ENCODE measurements at regions not wholly inside any gene's neighbourhood (a gene's known extent, or its start where the extent isn't known, plus 50 kb on each side); places are given as distances from the start of the nearest gene placed in this dataset.

- no peak overlapping the region for H2AFZ ChIP-seq
- H3K79me2 ChIP-seq, result no peaks in the 10 kb centered on the region
- peak overlapping the region; percentile 47 for H3K27ac ChIP-seq
- no peak overlapping the region for H3K4me2 ChIP-seq (ENCODE audit: low read length)
- no peak for TF ChIP-seq CTCF (IDR thresholded peaks at IDR 0.05)
- H3K9me3 ChIP-seq (ENCODE audit: control insufficient read depth, low read length), result no peaks in the 10 kb centered on the region
- no peak overlapping the region for H3K4me3 ChIP-seq (ENCODE audit: low read depth, low read length)
- no peaks in the 10 kb centered on the region for H3K36me3 ChIP-seq (ENCODE audit: control insufficient read depth, insufficient read depth, low read length)
- H3K9ac ChIP-seq, result no peak overlapping the region
- H3K27me3 ChIP-seq (ENCODE audit: control insufficient read depth, insufficient read depth, low read length), result no peaks in the 10 kb centered on the region
- peaks cover 3% of the 10 kb centered on the region for H3K4me1 ChIP-seq
Observed at GRCh38 chr1:201714542-201715329, 114.2 kb upstream of the IPO9 start.

GRCh38 chr1:201715351-201715750, 113.6 kb upstream of the IPO9 start:
- peaks cover 3% of the 10 kb centered on the region for H3K4me1 ChIP-seq
- H3K27ac ChIP-seq, result peak overlapping the region; percentile 47
- H3K9ac ChIP-seq, result no peak overlapping the region
- H3K9me3 ChIP-seq (ENCODE audit: control insufficient read depth, low read length), result no peaks in the 10 kb centered on the region
- no peak overlapping the region for H2AFZ ChIP-seq
- no peak for TF ChIP-seq CTCF (IDR thresholded peaks at IDR 0.05)
- H3K4me3 ChIP-seq (ENCODE audit: low read depth, low read length), result no peak overlapping the region
- H3K79me2 ChIP-seq, result no peaks in the 10 kb centered on the region
- no peaks in the 10 kb centered on the region for H3K27me3 ChIP-seq (ENCODE audit: control insufficient read depth, insufficient read depth, low read length)
- H3K4me2 ChIP-seq (ENCODE audit: low read length), result no peak overlapping the region
- no peaks in the 10 kb centered on the region for H3K36me3 ChIP-seq (ENCODE audit: control insufficient read depth, insufficient read depth, low read length)

- H3K4me3 ChIP-seq (ENCODE audit: low read depth, low read length), result no peak overlapping the region
- H3K36me3 ChIP-seq (ENCODE audit: control insufficient read depth, insufficient read depth, low read length), result no peaks in the 10 kb centered on the region
- H3K27ac ChIP-seq, result no peak overlapping the region
- no peak overlapping the region for H2AFZ ChIP-seq
- H3K27me3 ChIP-seq (ENCODE audit: control insufficient read depth, insufficient read depth, low read length), result no peaks in the 10 kb centered on the region
- no peak overlapping the region for H3K9ac ChIP-seq
- no peaks in the 10 kb centered on the region for H3K79me2 ChIP-seq
- H3K4me1 ChIP-seq, result peaks cover 3% of the 10 kb centered on the region
- TF ChIP-seq CTCF (IDR thresholded peaks at IDR 0.05), result no peak
- H3K9me3 ChIP-seq (ENCODE audit: control insufficient read depth, low read length), result no peaks in the 10 kb centered on the region
- no peak overlapping the region for H3K4me2 ChIP-seq (ENCODE audit: low read length)
Observed at GRCh38 chr1:201715801-201716741, 112.9 kb upstream of the IPO9 start.

- H3K9me3 ChIP-seq (ENCODE audit: control insufficient read depth, low read length), result no peaks in the 10 kb centered on the region
- H3K79me2 ChIP-seq, result no peaks in the 10 kb centered on the region
- no peak overlapping the region for H3K4me2 ChIP-seq (ENCODE audit: low read length)
- H3K4me3 ChIP-seq (ENCODE audit: low read depth, low read length), result no peak overlapping the region
- no peak overlapping the region for H3K9ac ChIP-seq
- no peak overlapping the region for H2AFZ ChIP-seq
- TF ChIP-seq CTCF (IDR thresholded peaks at IDR 0.05), result no peak
- no peaks in the 10 kb centered on the region for H3K36me3 ChIP-seq (ENCODE audit: control insufficient read depth, insufficient read depth, low read length)
- no peak overlapping the region for H3K27ac ChIP-seq
- H3K4me1 ChIP-seq, result peaks cover 3% of the 10 kb centered on the region
- no peaks in the 10 kb centered on the region for H3K27me3 ChIP-seq (ENCODE audit: control insufficient read depth, insufficient read depth, low read length)
Observed at GRCh38 chr1:201716742-201717135, 112.2 kb upstream of the IPO9 start.
